HEK293T (cell line): ENCODE measurements at regions not wholly inside any gene's neighbourhood (a gene's known extent, or its start where the extent isn't known, plus 50 kb on each side); places are given as distances from the start of the nearest gene placed in this dataset.

Source experiments
- BHLHE40 ChIP-seq: fragments of 450-650 bp; IDR thresholded peaks from 2 replicates; pipeline ENCODE4 v1.6.1; 2016; ENCODE audit warnings: mild to moderate bottlenecking, moderate library complexity, borderline replicate concordance
- CTBP1 ChIP-seq: fragments of 450-650 bp; IDR thresholded peaks from 2 replicates; pipeline ENCODE4 v1.6.1; 2016; ENCODE audit warnings: borderline replicate concordance
- ELF4 ChIP-seq: fragments of 450-650 bp; IDR thresholded peaks from 2 replicates; pipeline ENCODE4 v1.6.1; 2017; ENCODE audit warnings: antibody characterized with exemption
- FOXA1 ChIP-seq: fragments of 450-650 bp; IDR thresholded peaks from 2 replicates; pipeline ENCODE4 v1.6.1; 2016; ENCODE audit warnings: mild to moderate bottlenecking
- FOXK2 ChIP-seq: fragments of 450-650 bp; IDR thresholded peaks from 2 replicates; pipeline ENCODE4 v1.6.1; 2016; ENCODE audit warnings: mild to moderate bottlenecking
- FOXM1 ChIP-seq: fragments of 450-650 bp; IDR thresholded peaks from 2 replicates; pipeline ENCODE4 v1.6.1; 2017; ENCODE audit warnings: mild to moderate bottlenecking, borderline replicate concordance
- HDGF ChIP-seq: fragments of 450-650 bp; IDR thresholded peaks from 2 replicates; pipeline ENCODE4 v1.6.1; 2017; ENCODE audit warnings: antibody characterized with exemption, borderline replicate concordance
- LEF1 ChIP-seq: fragments of 450-650 bp; IDR thresholded peaks from 2 replicates; pipeline ENCODE4 v1.6.1; 2017; ENCODE audit warnings: mild to moderate bottlenecking, borderline replicate concordance
- NFRKB ChIP-seq: fragments of 450-650 bp; IDR thresholded peaks from 2 replicates; pipeline ENCODE4 v1.6.1; 2016; ENCODE audit warnings: mild to moderate bottlenecking, moderate library complexity
- SP1 ChIP-seq: fragments of 450-650 bp; IDR thresholded peaks from 2 replicates; pipeline ENCODE4 v1.6.1; 2017
- SUZ12 ChIP-seq: fragments of 450-650 bp; IDR thresholded peaks from 2 replicates; pipeline ENCODE4 v1.6.1; 2016; ENCODE audit warnings: mild to moderate bottlenecking
- ZNF384 ChIP-seq: fragments of 450-650 bp; IDR thresholded peaks from 2 replicates; pipeline ENCODE4 v1.6.1; 2016
- TF ChIP-seq, protein P1 (sequence below): fragments of 450-650 bp; IDR thresholded peaks from 2 replicates; pipeline ENCODE4 v1.6.1; 2016

DNA sequence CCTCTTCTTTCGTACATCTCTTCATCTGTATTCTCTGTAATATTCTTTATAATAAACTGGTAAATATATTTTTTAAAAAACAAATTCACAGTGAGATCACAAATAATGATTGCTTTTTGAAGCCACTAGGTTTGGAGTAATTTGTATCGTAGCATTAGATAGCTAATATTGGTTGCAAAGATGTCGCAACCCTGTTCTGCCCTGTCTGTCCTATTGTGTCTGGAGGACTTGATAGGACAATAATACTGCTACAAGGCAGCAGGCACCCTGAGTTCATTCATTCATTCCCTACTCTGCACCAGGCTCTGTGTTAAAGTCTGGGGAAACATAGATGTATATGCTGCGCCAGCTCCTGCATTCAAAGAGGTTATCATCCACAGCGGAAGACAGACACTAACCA, 206.7 kb upstream of the KLF4 start:
- TF ChIP-seq HDGF (no peak), SP1 (no peak), FOXA1 (no peak), ZNF384 (no peak), SUZ12 (no peak), LEF1 (no peak), BHLHE40 (no peak), FOXK2 (no peak), FOXM1 (no peak), NFRKB (no peak), ELF4 (no peak), CTBP1 (no peak)
- TF ChIP-seq, protein P1, sequence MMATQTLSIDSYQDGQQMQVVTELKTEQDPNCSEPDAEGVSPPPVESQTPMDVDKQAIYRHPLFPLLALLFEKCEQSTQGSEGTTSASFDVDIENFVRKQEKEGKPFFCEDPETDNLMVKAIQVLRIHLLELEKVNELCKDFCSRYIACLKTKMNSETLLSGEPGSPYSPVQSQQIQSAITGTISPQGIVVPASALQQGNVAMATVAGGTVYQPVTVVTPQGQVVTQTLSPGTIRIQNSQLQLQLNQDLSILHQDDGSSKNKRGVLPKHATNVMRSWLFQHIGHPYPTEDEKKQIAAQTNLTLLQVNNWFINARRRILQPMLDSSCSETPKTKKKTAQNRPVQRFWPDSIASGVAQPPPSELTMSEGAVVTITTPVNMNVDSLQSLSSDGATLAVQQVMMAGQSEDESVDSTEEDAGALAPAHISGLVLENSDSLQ = no peak
